OCI-LY7 (cell line): ENCODE measurements at regions not wholly inside any gene's neighbourhood (a gene's known extent, or its start where the extent isn't known, plus 50 kb on each side); places are given as distances from the start of the nearest gene placed in this dataset.

Experiments used
- BruUV-seq: library from RNA; stranded (reverse); fragments of 400-500 nt; replicated peaks from 2 replicates; lab custom pipeline; 2021; lab: Mats Ljungman, UMichigan
- CTCF ChIA-PET: fragments of 300-600 bp; sonication (Branson Sonifier 250); formaldehyde crosslinking; loops from one replicate; lab custom pipeline; 2022; ENCODE audit warnings: antibody characterized with exemption; ENCODE audit not compliant: unreplicated experiment; lab: Charles Lee
- POLR2A ChIA-PET: fragments of 300-600 bp; sonication (Branson Sonifier 250); formaldehyde crosslinking; loops from one replicate; lab custom pipeline; 2022; ENCODE audit warnings: antibody characterized with exemption; lab: Charles Lee
- DNase-seq: peaks from one replicate; pipeline ENCODE4 v3.0.0-alpha.2; 2015; ENCODE audit warnings: low spot score
- H2AFZ ChIP-seq: fragments of 200-600 bp; sonication (generic), shearing (Covaris generic); 2 replicates; pipeline ENCODE4 v1.6.1; 2014; ENCODE audit warnings: mild to moderate bottlenecking, antibody characterized with exemption, low read length, moderate library complexity
- H3K27ac ChIP-seq: fragments of 200-600 bp; sonication (generic); 2 replicates; pipeline ENCODE4 v1.5.1; 2014; ENCODE audit warnings: mixed run types, low read depth, mild to moderate bottlenecking, moderate library complexity, low read length, inconsistent platforms; ENCODE audit not compliant: poor library complexity, severe bottlenecking
- H3K36me3 ChIP-seq: fragments of 200-600 bp; sonication (generic); 2 replicates; pipeline ENCODE4 v1.6.1; 2014; ENCODE audit warnings: mild to moderate bottlenecking, antibody characterized with exemption, low read length, moderate library complexity, mixed read lengths; ENCODE audit not compliant: insufficient read depth
- H3K4me1 ChIP-seq: fragments of 200-600 bp; sonication (generic); 2 replicates; pipeline ENCODE4 v1.5.1; 2014; ENCODE audit warnings: mild to moderate bottlenecking, low read length; ENCODE audit not compliant: insufficient read depth, poor library complexity, severe bottlenecking
- H3K4me2 ChIP-seq: fragments of 200-600 bp; sonication (generic); 2 replicates; pipeline ENCODE4 v1.6.1; 2014; ENCODE audit warnings: mild to moderate bottlenecking, low read length
- H3K4me3 ChIP-seq: fragments of 200-600 bp; sonication (generic); 2 replicates; pipeline ENCODE4 v1.5.1; 2014; ENCODE audit warnings: mild to moderate bottlenecking, low read depth, low read length; ENCODE audit not compliant: poor library complexity, severe bottlenecking
- H3K79me2 ChIP-seq: fragments of 200-600 bp; sonication (generic); 2 replicates; pipeline ENCODE4 v1.6.1; 2016; ENCODE audit warnings: low read depth, mild to moderate bottlenecking, low read length, moderate library complexity, mixed read lengths; ENCODE audit not compliant: insufficient read depth
- H3K9me2 ChIP-seq: fragments of 200-600 bp; sonication (generic); 2 replicates; pipeline ENCODE4 v1.6.1; 2016; ENCODE audit warnings: mild to moderate bottlenecking, low read length, mixed read lengths; ENCODE audit not compliant: insufficient read depth
- H3K9me3 ChIP-seq: fragments of 200-600 bp; sonication (generic); 2 replicates; pipeline ENCODE4 v1.6.1; 2014; ENCODE audit warnings: mild to moderate bottlenecking, mixed run types, low read length, mixed read lengths
- H4K20me1 ChIP-seq: fragments of 200-600 bp; sonication (generic); 2 replicates; pipeline ENCODE4 v1.6.1; 2014; ENCODE audit warnings: mild to moderate bottlenecking, antibody characterized with exemption, low read length, moderate library complexity, mixed read lengths; ENCODE audit not compliant: insufficient read depth
- EZH2phosphoT487 ChIP-seq: fragments of 200-600 bp; sonication (generic); IDR thresholded peaks from 2 replicates; pipeline ENCODE4 v1.6.1; 2018; ENCODE audit warnings: low read depth, borderline replicate concordance, mild to moderate bottlenecking, mixed run types, antibody characterized with exemption, low read length, moderate library complexity, mixed read lengths
- intact Hi-C: fragments of 100-400 bp; cut with micrococcal nuclease; formaldehyde crosslinking; loops from one replicate; pipeline ENCODE4 v1.10.0; 2022; ENCODE audit not compliant: unreplicated experiment
- TF ChIP-seq, protein P1 (sequence below): fragments of 200-600 bp; sonication (generic); conservative IDR thresholded peaks from 2 replicates; pipeline ENCODE4 v1.5.1; 2014; ENCODE audit warnings: mild to moderate bottlenecking, antibody characterized with exemption, low read length, moderate library complexity, mixed read lengths

DNA sequence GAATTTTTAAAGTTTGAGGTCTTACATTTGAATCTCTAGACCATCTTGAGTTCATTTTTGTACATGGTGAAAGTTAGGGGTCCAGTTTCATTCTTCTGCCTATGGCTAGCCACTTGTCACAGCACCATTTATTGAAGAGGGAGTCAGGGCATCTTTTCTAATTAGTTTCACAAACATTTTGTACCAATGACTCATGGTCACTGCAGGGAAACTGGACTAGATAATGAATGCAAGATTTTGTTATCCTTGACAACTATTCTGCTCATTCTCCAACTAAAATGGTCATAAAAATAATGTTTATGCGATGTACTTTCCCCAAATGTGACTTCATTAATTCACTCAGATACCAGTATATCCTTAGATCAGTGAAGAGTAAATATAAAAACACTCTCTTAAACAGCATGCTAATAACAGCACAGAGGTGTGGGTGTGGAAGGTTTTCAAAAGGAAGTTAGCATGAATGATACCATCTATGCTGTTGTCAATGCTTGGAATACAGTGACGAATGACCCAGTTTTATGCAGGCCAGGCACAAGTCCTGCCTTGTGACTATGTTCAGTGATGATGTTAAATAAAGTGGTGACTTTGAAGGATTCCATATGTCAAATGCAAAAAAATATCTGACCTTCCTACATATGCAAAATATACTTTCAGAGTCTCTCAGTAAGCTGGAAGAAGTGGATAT is 314.9 kb upstream of the TMCO5A start:
- no peaks in the 10 kb centered on the region for H3K4me1 ChIP-seq
- no peak overlapping the region for H3K4me3 ChIP-seq
- intact Hi-C loops: no loop called here
- TF ChIP-seq, protein P1, sequence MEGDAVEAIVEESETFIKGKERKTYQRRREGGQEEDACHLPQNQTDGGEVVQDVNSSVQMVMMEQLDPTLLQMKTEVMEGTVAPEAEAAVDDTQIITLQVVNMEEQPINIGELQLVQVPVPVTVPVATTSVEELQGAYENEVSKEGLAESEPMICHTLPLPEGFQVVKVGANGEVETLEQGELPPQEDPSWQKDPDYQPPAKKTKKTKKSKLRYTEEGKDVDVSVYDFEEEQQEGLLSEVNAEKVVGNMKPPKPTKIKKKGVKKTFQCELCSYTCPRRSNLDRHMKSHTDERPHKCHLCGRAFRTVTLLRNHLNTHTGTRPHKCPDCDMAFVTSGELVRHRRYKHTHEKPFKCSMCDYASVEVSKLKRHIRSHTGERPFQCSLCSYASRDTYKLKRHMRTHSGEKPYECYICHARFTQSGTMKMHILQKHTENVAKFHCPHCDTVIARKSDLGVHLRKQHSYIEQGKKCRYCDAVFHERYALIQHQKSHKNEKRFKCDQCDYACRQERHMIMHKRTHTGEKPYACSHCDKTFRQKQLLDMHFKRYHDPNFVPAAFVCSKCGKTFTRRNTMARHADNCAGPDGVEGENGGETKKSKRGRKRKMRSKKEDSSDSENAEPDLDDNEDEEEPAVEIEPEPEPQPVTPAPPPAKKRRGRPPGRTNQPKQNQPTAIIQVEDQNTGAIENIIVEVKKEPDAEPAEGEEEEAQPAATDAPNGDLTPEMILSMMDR: no peak
- TF ChIP-seq EZH2phosphoT487: no peak
- no peaks in the 10 kb centered on the region for H3K79me2 ChIP-seq
- no peaks in the 10 kb centered on the region for H4K20me1 ChIP-seq
- no TSS peak for BruUV-seq
- no peaks in the 10 kb centered on the region for H3K9me2 ChIP-seq
- no peak overlapping the region for H2AFZ ChIP-seq
- H3K36me3 ChIP-seq: no peaks in the 10 kb centered on the region
- CTCF ChIA-PET: no interaction called here
- H3K27ac ChIP-seq: no peak overlapping the region
- POLR2A ChIA-PET: no interaction called here
- no peak overlapping the region for H3K4me2 ChIP-seq
- no peaks in the 10 kb centered on the region for H3K9me3 ChIP-seq
- DNase-seq: no peak

DNA sequence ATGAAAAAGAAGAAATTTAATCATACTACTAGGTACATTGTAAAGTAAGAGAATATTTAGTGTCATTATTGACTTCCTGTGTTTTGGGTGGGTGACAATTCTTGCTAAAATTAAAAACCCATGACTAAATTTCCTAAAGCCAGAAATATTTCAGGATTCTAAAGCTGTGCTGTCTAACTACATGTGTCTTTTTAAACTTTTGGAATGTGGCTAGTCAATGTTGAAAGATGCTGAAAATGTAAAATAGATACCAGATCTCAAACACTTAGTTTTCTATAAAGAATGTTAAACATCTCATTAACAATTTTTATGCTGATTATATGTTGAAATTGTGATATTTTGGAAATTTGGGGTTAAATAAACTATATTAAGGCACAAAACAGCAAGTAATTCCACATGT is 308.9 kb upstream of the TMCO5A start:
- H3K79me2 ChIP-seq: no peaks in the 10 kb centered on the region
- TF ChIP-seq, protein P1: no peak
- no peak for TF ChIP-seq EZH2phosphoT487
- no peaks in the 10 kb centered on the region for H3K9me2 ChIP-seq
- H3K4me3 ChIP-seq: no peak overlapping the region
- H3K27ac ChIP-seq: no peak overlapping the region
- H4K20me1 ChIP-seq: no peaks in the 10 kb centered on the region
- intact Hi-C loops: no loop called here
- H2AFZ ChIP-seq: no peak overlapping the region
- ChIA-PET CTCF (no interaction called here), POLR2A (interaction anchor here (0.6 to 1.3 kb wide), 2 partner anchors 10 to 14 kb away, joined by 3 read pairs; no protein-coding TSS in a partner anchor)
- H3K4me2 ChIP-seq: no peak overlapping the region
- BruUV-seq: no TSS peak
- no peaks in the 10 kb centered on the region for H3K9me3 ChIP-seq
- no peaks in the 10 kb centered on the region for H3K4me1 ChIP-seq
- H3K36me3 ChIP-seq: no peaks in the 10 kb centered on the region
- DNase-seq: no peak

DNA sequence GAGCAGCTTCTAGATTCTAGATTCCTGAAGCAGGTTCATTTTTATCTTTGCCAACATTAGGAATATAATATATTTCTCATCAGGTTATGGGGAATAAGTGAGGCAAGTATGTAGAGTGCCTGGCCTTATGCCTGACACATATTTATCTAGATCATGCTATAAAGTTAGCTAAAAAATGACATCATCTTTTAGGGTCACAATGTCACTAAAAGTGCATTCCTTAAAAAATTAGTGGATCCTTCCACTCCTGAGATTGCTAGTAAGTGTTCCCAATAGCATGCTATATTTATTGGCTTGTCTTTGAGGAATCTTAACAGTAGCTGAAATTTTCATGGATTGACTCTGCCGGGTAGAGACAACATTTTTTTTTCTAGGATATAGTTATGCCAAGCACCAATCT is 305.9 kb upstream of the TMCO5A start:
- no peaks in the 10 kb centered on the region for H3K4me1 ChIP-seq
- no TSS peak for BruUV-seq
- intact Hi-C loops: no loop called here

More for the DNA sequence above, 305.9 kb upstream of the TMCO5A start:
- H3K9me2 ChIP-seq: no peaks in the 10 kb centered on the region
- no peak overlapping the region for H3K4me3 ChIP-seq
- no peak for DNase-seq
- H2AFZ ChIP-seq: no peak overlapping the region
- POLR2A ChIA-PET: no interaction called here
- CTCF ChIA-PET: no interaction called here
- no peak overlapping the region for H3K4me2 ChIP-seq
- TF ChIP-seq EZH2phosphoT487: no peak
- TF ChIP-seq, protein P1: no peak
- no peaks in the 10 kb centered on the region for H4K20me1 ChIP-seq
- H3K27ac ChIP-seq: no peak overlapping the region
- H3K9me3 ChIP-seq: no peaks in the 10 kb centered on the region
- H3K36me3 ChIP-seq: no peaks in the 10 kb centered on the region
- no peaks in the 10 kb centered on the region for H3K79me2 ChIP-seq
